Lung (tissue), 11 donors: ENCODE measurements at regions not wholly inside any gene's neighbourhood (a gene's known extent, or its start where the extent isn't known, plus 50 kb on each side); places are given as distances from the start of the nearest gene placed in this dataset.
A peak's percentile ranks its signal among the peaks of the same experiment; 100 is the strongest.

Experiments used
- ATAC-seq: fragments of 200-7000 bp; cut with Tn5 transposase; one replicate; pipeline ENCODE4 v1.9.1; 2020; ENCODE audit warnings: moderate number of reproducible peaks; ENCODE audit not compliant: insufficient read depth, low FRiP score
- DNase-seq, 3 donors: peaks; one replicate each; pipeline ENCODE4 v3.0.0-alpha.2; 2013 to 2017
- H3K27ac ChIP-seq, 2 donors: one replicate each; pipeline ENCODE4 v1.5.1; 2013; ENCODE audit warnings: mild to moderate bottlenecking in 2 of 2, moderate library complexity in 2 of 2, control low read depth in 1 of 2, inconsistent platforms in 1 of 2, low read depth in 1 of 2, low read length in 1 of 2
- H3K27me3 ChIP-seq, 3 donors: one replicate each; pipeline ENCODE4 v1.5.1; 2013; ENCODE audit warnings: low read length in 2 of 3; ENCODE audit not compliant: control insufficient read depth in 3 of 3, insufficient read depth in 3 of 3
- H3K36me3 ChIP-seq, 4 donors: one replicate each; pipeline ENCODE4 v1.5.1; 2013; ENCODE audit warnings: low read length in 4 of 4, mild to moderate bottlenecking in 1 of 4, moderate library complexity in 1 of 4; ENCODE audit not compliant: control insufficient read depth in 4 of 4, insufficient read depth in 4 of 4
- H3K4me1 ChIP-seq, 5 donors: one replicate each; pipeline ENCODE4 v1.5.1; 2013; ENCODE audit warnings: low read length in 5 of 5, mild to moderate bottlenecking in 2 of 5, moderate library complexity in 1 of 5; ENCODE audit not compliant: control insufficient read depth in 5 of 5, insufficient read depth in 5 of 5
- H3K4me3 ChIP-seq: one replicate; pipeline ENCODE4 v1.5.1; 2013; ENCODE audit warnings: mild to moderate bottlenecking, control low read depth, moderate library complexity
- H3K9ac ChIP-seq, 2 donors: one replicate each; pipeline ENCODE4 v1.5.1; 2013; ENCODE audit warnings: low read length in 2 of 2, control low read depth in 1 of 2; ENCODE audit not compliant: insufficient read depth in 1 of 2
- H3K9me3 ChIP-seq, 4 donors: one replicate each; pipeline ENCODE4 v1.5.1; 2013; ENCODE audit warnings: low read length in 3 of 4, mild to moderate bottlenecking in 1 of 4, moderate library complexity in 1 of 4; ENCODE audit not compliant: control insufficient read depth in 4 of 4, insufficient read depth in 3 of 4
- whole genome bisulfite sequencing, 2 donors: extraction: QIAGEN DNeasy Blood & Tissue Kit; methylation state at CpG; one replicate each; pipeline ENCODE4 v1.1.7; 2013; 5-methylcytosine and 5-hydroxymethylcytosine counted together
- TF ChIP-seq, protein P1 (sequence below): IDR thresholded peaks from 2 replicates; pipeline ENCODE4 v1.5.1; 2012; ENCODE audit warnings: mild to moderate bottlenecking; ENCODE audit errors: control extremely low read depth, extremely low read depth
- donor health status: control.
- donor health status: control.
- donor health status: Bipolar disorder and iron deficiency.
- donor health status: healthy.
- donor health status: DM: yes; HTN: yes; CAD: no.

DNA sequence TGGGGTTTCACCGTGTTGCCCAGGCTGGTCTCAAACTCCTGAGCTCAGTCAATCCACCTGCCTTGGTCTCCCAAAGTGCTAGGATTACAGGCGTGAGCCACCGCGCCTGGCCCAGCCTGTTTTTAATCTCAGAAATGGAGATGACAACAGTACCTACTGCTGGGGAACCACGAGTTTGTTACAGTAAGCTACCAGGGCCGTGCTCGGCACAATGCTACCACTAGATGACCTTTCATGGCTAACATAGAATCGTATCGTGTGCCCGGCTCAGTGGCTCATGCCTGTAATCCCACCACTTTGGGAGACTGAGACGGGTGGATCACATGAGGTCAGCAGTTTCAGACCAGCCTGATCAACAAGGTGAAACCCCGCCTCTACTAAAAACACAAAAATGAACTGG lies 90.8 kb upstream of the SLC34A2 start:
- Histone ChIP-seq H3K4me1 (no peaks in the 10 kb centered on the region), H3K27me3 (no peaks in the 10 kb centered on the region), H3K27ac (no peak overlapping the region), H3K4me3 (no peak overlapping the region), H3K9me3 (no peaks in the 10 kb centered on the region), H3K36me3 (no peaks in the 10 kb centered on the region), H3K9ac (no peak overlapping the region)
- ATAC-seq, result no peak
- 91 to 94% methylated on average over 12 of the region's 12 CpGs for WGBS, 2 donors
- TF ChIP-seq, protein P1, sequence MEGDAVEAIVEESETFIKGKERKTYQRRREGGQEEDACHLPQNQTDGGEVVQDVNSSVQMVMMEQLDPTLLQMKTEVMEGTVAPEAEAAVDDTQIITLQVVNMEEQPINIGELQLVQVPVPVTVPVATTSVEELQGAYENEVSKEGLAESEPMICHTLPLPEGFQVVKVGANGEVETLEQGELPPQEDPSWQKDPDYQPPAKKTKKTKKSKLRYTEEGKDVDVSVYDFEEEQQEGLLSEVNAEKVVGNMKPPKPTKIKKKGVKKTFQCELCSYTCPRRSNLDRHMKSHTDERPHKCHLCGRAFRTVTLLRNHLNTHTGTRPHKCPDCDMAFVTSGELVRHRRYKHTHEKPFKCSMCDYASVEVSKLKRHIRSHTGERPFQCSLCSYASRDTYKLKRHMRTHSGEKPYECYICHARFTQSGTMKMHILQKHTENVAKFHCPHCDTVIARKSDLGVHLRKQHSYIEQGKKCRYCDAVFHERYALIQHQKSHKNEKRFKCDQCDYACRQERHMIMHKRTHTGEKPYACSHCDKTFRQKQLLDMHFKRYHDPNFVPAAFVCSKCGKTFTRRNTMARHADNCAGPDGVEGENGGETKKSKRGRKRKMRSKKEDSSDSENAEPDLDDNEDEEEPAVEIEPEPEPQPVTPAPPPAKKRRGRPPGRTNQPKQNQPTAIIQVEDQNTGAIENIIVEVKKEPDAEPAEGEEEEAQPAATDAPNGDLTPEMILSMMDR, result no peak
- DNase-seq, result no peak

DNA sequence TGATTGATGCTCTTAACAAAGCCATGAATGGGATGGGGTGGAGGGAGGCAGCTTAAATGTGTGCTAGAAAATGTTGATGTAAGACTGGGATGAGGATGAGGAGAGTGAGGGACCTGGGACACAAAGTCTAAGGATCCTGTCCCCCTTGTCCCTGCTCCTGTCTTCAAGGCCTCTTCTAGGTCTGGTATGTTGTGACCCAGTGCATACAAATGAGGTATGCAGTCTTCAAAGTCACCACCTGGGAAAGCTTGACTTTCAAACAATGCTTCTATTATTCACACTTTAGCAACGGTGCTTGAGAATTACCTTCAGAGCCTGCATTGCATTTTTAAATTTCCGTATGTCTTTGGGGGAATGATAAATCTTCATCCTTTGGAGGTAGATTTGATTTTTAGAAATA lies 88.4 kb upstream of the SLC34A2 start:
- ATAC-seq (no peak), DNase-seq (peak in 2 of 3 donors; percentile 14 to 44)
- Histone ChIP-seq H3K27me3 (no peaks in the 10 kb centered on the region), H3K27ac (no peak overlapping the region), H3K9ac (no peak overlapping the region), H3K4me1 (no peaks in the 10 kb centered on the region), H3K36me3 (no peaks in the 10 kb centered on the region), H3K9me3 (no peaks in the 10 kb centered on the region), H3K4me3 (no peak overlapping the region)
- TF ChIP-seq, protein P1, result no peak
- 69 to 82% methylated on average over 2 of the region's 2 CpGs for WGBS, 2 donors

DNA sequence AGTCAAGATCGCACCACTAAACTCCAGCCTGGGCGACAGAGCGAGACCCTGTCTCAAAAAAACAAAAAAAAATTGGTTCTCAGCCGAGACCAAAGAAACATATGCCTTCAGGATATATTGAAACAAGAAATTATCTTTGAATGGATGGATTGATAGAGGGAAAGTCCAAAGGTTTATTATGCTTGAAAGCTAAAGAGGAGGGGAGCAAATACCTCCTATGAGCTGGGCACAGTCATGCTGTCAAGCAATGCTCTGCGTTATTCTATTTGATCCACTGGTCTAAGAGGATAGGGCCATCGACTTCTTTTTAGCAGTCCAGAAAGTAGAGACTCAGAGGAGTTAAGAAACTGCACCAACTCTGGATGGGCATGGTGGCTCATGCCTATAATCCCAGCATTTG lies 85.9 kb upstream of the SLC34A2 start:
- DNase-seq (no peak), ATAC-seq (no peak)
- H3K4me1 ChIP-seq, result no peaks in the 10 kb centered on the region
- no peaks in the 10 kb centered on the region for H3K36me3 ChIP-seq
- no peaks in the 10 kb centered on the region for H3K27me3 ChIP-seq
- H3K9me3 ChIP-seq, result no peaks in the 10 kb centered on the region
- WGBS, 2 donors, result 89 to 93% methylated on average over 6 of the region's 6 CpGs
- no peak overlapping the region for H3K4me3 ChIP-seq
- TF ChIP-seq, protein P1, result no peak
- H3K9ac ChIP-seq, result no peak overlapping the region
- H3K27ac ChIP-seq, result no peak overlapping the region

DNA sequence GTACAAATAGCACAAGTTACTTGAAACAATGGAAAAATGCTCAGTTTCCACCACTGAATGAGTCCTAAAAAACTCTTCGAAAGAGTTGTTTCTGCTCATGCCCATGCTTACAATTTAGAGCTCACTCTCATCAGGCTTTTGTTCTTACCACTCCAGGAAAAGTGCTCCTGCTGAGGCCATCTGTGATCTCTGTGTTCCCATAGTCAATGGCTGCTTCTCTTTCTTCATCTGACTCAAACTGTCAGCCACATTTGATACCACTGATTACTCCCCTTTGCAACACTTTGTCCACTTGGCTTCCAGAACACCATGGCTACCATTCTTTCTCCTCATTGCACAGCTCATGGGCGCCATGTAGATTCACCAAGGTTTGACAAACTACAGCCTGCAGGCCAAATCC lies 80.0 kb upstream of the SLC34A2 start:
- Histone ChIP-seq H3K4me3 (no peak overlapping the region), H3K4me1 (no peaks in the 10 kb centered on the region), H3K9me3 (no peaks in the 10 kb centered on the region), H3K9ac (no peak overlapping the region), H3K27ac (no peak overlapping the region), H3K36me3 (no peaks in the 10 kb centered on the region), H3K27me3 (no peaks in the 10 kb centered on the region)
- DNase-seq (no peak), ATAC-seq (no peak)
- TF ChIP-seq, protein P1, result no peak
- WGBS, 2 donors, result 96 to 97% methylated on average over 2 of the region's 2 CpGs
